Fibroblast of lung (primary cell): ENCODE measurements at regions not wholly inside any gene's neighbourhood (a gene's known extent, or its start where the extent isn't known, plus 50 kb on each side); places are given as distances from the start of the nearest gene placed in this dataset.

ENCODE experiments used
- DNase-seq, 2 donors: peaks; one replicate each; pipeline versions ENCODE4 v3.0.0 to v3.0.0-alpha.2; 2010; ENCODE audit warnings: low read depth in 2 of 2
- H2AFZ ChIP-seq: 2 replicates; pipeline ENCODE4 v1.5.1; 2012; ENCODE audit warnings: low read length, control low read depth, inconsistent platforms
- H3K27ac ChIP-seq: 2 replicates; pipeline ENCODE4 v1.5.1; 2011; ENCODE audit warnings: low read length, control low read depth; ENCODE audit not compliant: insufficient read depth
- H3K27me3 ChIP-seq: 2 replicates; pipeline ENCODE4 v1.5.1; 2011; ENCODE audit warnings: mild to moderate bottlenecking, low read length; ENCODE audit not compliant: control insufficient read depth, insufficient read depth
- H3K36me3 ChIP-seq: 2 replicates; pipeline ENCODE4 v1.5.1; 2011; ENCODE audit warnings: low read length; ENCODE audit not compliant: control insufficient read depth, insufficient read depth
- H3K4me1 ChIP-seq: 2 replicates; pipeline ENCODE4 v1.5.1; 2011; ENCODE audit warnings: low read length; ENCODE audit not compliant: control insufficient read depth, insufficient read depth; ENCODE audit errors: extremely low read depth
- H3K4me2 ChIP-seq: 2 replicates; pipeline ENCODE4 v1.5.1; 2011; ENCODE audit warnings: low read length, control low read depth; ENCODE audit not compliant: insufficient read depth; ENCODE audit errors: extremely low read depth
- H3K4me3 ChIP-seq, 4 experiments: fragments of 200-600 bp in 1 of 4; sonication (generic) in 1 of 4; replicated peaks in 1 of 4; 2 replicates each; pipeline ENCODE4 v1.5.1; 2011 to 2016; ENCODE audit warnings: low read length in 4 of 4, low read depth in 3 of 4, mild to moderate bottlenecking in 3 of 4, control low read depth in 2 of 4, inconsistent platforms in 1 of 4, mixed read lengths in 1 of 4; ENCODE audit not compliant: insufficient read depth in 1 of 4; ENCODE audit errors: control extremely low read depth in 1 of 4
- H3K79me2 ChIP-seq: 2 replicates; pipeline ENCODE4 v1.5.1; 2012; ENCODE audit warnings: mild to moderate bottlenecking, low read length, inconsistent platforms; ENCODE audit not compliant: control insufficient read depth, insufficient read depth
- H3K9ac ChIP-seq: 2 replicates; pipeline ENCODE4 v1.5.1; 2011; ENCODE audit warnings: mild to moderate bottlenecking, low read length, control low read depth; ENCODE audit not compliant: insufficient read depth
- H3K9me3 ChIP-seq: 2 replicates; pipeline ENCODE4 v1.5.1; 2012; ENCODE audit warnings: low read depth, low read length; ENCODE audit not compliant: control insufficient read depth, insufficient read depth
- H4K20me1 ChIP-seq: 2 replicates; pipeline ENCODE4 v1.5.1; 2011; ENCODE audit warnings: low read length; ENCODE audit not compliant: control insufficient read depth, insufficient read depth; ENCODE audit errors: extremely low read depth
- CTCF ChIP-seq, 2 donors: IDR thresholded peaks in 1 of 2; conservative IDR thresholded peaks in 1 of 2; 1 replicate in 1 of 2; 2 replicates in 1 of 2; pipeline ENCODE4 v1.5.1; 2011 to 2012; ENCODE audit warnings: low read length in 2 of 2, control low read depth in 1 of 2, inconsistent platforms in 1 of 2, low read depth in 1 of 2, mild to moderate bottlenecking in 1 of 2
- EZH2 ChIP-seq: IDR thresholded peaks from 2 replicates; pipeline ENCODE4 v1.5.1; 2012; ENCODE audit warnings: low read length, control low read depth, mild to moderate bottlenecking; ENCODE audit errors: missing control alignments

GRCh38 chrX:113977887-113978286, 606.0 kb upstream of the HTR2C start:
- H3K4me1 ChIP-seq = no peaks in the 10 kb centered on the region
- no peak overlapping the region for H3K4me3 ChIP-seq
- no peak for DNase-seq
- no peaks in the 10 kb centered on the region for H3K27me3 ChIP-seq
- H3K9ac ChIP-seq = no peak overlapping the region
- H3K9me3 ChIP-seq = no peaks in the 10 kb centered on the region
- no peaks in the 10 kb centered on the region for H3K79me2 ChIP-seq
- no peak overlapping the region for H2AFZ ChIP-seq
- no peak for TF ChIP-seq EZH2
- no peak for TF ChIP-seq CTCF (conservative IDR thresholded peaks at IDR 0.05 in 1 of 2, IDR thresholded peaks at IDR 0.05 in 1 of 2; ENCODE audit: low read depth in 1 of 2, low read length in 2 of 2)
- H4K20me1 ChIP-seq = no peaks in the 10 kb centered on the region
- no peak overlapping the region for H3K27ac ChIP-seq
- H3K36me3 ChIP-seq = no peaks in the 10 kb centered on the region
- H3K4me2 ChIP-seq = no peak overlapping the region

GRCh38 chrX:113975441-113975840, 608.4 kb upstream of the HTR2C start:
- H3K9me3 ChIP-seq = no peaks in the 10 kb centered on the region
- H3K27ac ChIP-seq = no peak overlapping the region
- DNase-seq = no peak
- H4K20me1 ChIP-seq = no peaks in the 10 kb centered on the region
- H3K79me2 ChIP-seq = no peaks in the 10 kb centered on the region
- no peak overlapping the region for H3K4me3 ChIP-seq
- H3K4me2 ChIP-seq = no peak overlapping the region
- no peak for TF ChIP-seq EZH2
- no peak for TF ChIP-seq CTCF (conservative IDR thresholded peaks at IDR 0.05 in 1 of 2, IDR thresholded peaks at IDR 0.05 in 1 of 2; ENCODE audit: low read depth in 1 of 2, low read length in 2 of 2)
- no peak overlapping the region for H2AFZ ChIP-seq
- H3K9ac ChIP-seq = no peak overlapping the region
- no peaks in the 10 kb centered on the region for H3K27me3 ChIP-seq
- no peaks in the 10 kb centered on the region for H3K4me1 ChIP-seq
- no peaks in the 10 kb centered on the region for H3K36me3 ChIP-seq

- H3K27ac ChIP-seq = no peak overlapping the region
- no peak overlapping the region for H3K4me3 ChIP-seq
- H4K20me1 ChIP-seq = no peaks in the 10 kb centered on the region
- no peak overlapping the region for H3K9ac ChIP-seq
- H3K4me2 ChIP-seq = no peak overlapping the region
- H3K27me3 ChIP-seq = no peaks in the 10 kb centered on the region
- TF ChIP-seq CTCF (conservative IDR thresholded peaks at IDR 0.05 in 1 of 2, IDR thresholded peaks at IDR 0.05 in 1 of 2; ENCODE audit: low read depth in 1 of 2, low read length in 2 of 2) (no peak), EZH2 (no peak)
- H3K4me1 ChIP-seq = no peaks in the 10 kb centered on the region
- no peak for DNase-seq
- no peaks in the 10 kb centered on the region for H3K79me2 ChIP-seq
- H3K36me3 ChIP-seq = no peaks in the 10 kb centered on the region
- no peak overlapping the region for H2AFZ ChIP-seq
- H3K9me3 ChIP-seq = no peaks in the 10 kb centered on the region
Measured at GRCh38 chrX:113974881-113975280, 609.0 kb upstream of the HTR2C start.
